CD4-positive, alpha-beta T cell treated with Interleukin-6 at 100 ng/mL for 8 hours (primary cell): ENCODE measurements at regions not wholly inside any gene's neighbourhood (a gene's known extent, or its start where the extent isn't known, plus 50 kb on each side); places are given as distances from the start of the nearest gene placed in this dataset.
"Not testable (repeated sequence)": the region's sequence is repeated elsewhere in the genome, so short reads cannot be mapped to it uniquely, and the experiment has no call there.

Source experiments
- DNase-seq: peaks from one replicate; pipeline ENCODE4 v3.0.0-alpha.2; 2020; ENCODE audit warnings: mixed read lengths, low spot score

GRCh38 chr3:132084982-132085381 is 50.2 kb upstream of the CPNE4 start:
- no peak for DNase-seq

GRCh38 chr3:132087356-132087755 is 52.5 kb upstream of the CPNE4 start:
- no peak for DNase-seq

- DNase-seq: no peak
Observed at GRCh38 chr3:132088291-132088690, 53.5 kb upstream of the CPNE4 start.

- no peak for DNase-seq
Observed at GRCh38 chr3:132090921-132091320, 56.1 kb upstream of the CPNE4 start.

- DNase-seq: no peak
Observed at GRCh38 chr3:132116601-132117000, 81.8 kb upstream of the CPNE4 start.

- DNase-seq: no peak
Observed at GRCh38 chr3:132117642-132118041, 82.8 kb upstream of the CPNE4 start.

GRCh38 chr3:132119531-132119930 is 84.7 kb upstream of the CPNE4 start:
- DNase-seq: no peak

- DNase-seq: no peak
Observed at GRCh38 chr3:132124096-132124495, 89.3 kb upstream of the CPNE4 start.

GRCh38 chr3:132124651-132125284 is 90.0 kb upstream of the CPNE4 start:
- DNase-seq: no peak

GRCh38 chr3:132134611-132135010 is 99.8 kb upstream of the CPNE4 start:
- DNase-seq: no peak

GRCh38 chr3:132135628-132136333 is 101.0 kb upstream of the CPNE4 start:
- DNase-seq: no peak

GRCh38 chr3:132136334-132136716 is 101.5 kb upstream of the CPNE4 start:
- DNase-seq: no peak

GRCh38 chr3:132136902-132137301 is 102.1 kb upstream of the CPNE4 start:
- DNase-seq: not testable (repeated sequence)

GRCh38 chr3:132145833-132146232 is 111.0 kb upstream of the CPNE4 start:
- no peak for DNase-seq

- no peak for DNase-seq
Observed at GRCh38 chr3:132154619-132155018, 119.8 kb upstream of the CPNE4 start.

- DNase-seq: no peak
Observed at GRCh38 chr3:132159145-132159544, 124.3 kb upstream of the CPNE4 start.

GRCh38 chr3:132160198-132160597 is 125.4 kb upstream of the CPNE4 start:
- no peak for DNase-seq

GRCh38 chr3:132161608-132162007 is 126.8 kb upstream of the CPNE4 start:
- no peak for DNase-seq

- no peak for DNase-seq
Observed at GRCh38 chr3:132164469-132165092, 129.8 kb upstream of the CPNE4 start.

- DNase-seq: no peak
Observed at GRCh38 chr3:132167870-132168269, 133.1 kb upstream of the CPNE4 start.

- no peak for DNase-seq
Observed at GRCh38 chr3:132174500-132174899, 139.7 kb upstream of the CPNE4 start.

- peak; percentile 1 for DNase-seq
Observed at GRCh38 chr3:132180337-132180791, 136.8 kb upstream of the ACP3 start.

- DNase-seq: no peak
Observed at GRCh38 chr3:132183811-132184210, 133.4 kb upstream of the ACP3 start.
